ENCODE measurements at regions not wholly inside any gene's neighbourhood (a gene's known extent, or its start where the extent isn't known, plus 50 kb on each side); places are given as distances from the start of the nearest gene placed in this dataset.
A peak's percentile ranks its signal among the peaks of the same experiment; 100 is the strongest.
"Not testable (repeated sequence)": the region's sequence is repeated elsewhere in the genome, so short reads cannot be mapped to it uniquely, and the experiment has no call there.

- in situ Hi-C loops (cut with HindIII; ENCODE audit: low pct_ligation_motif_present, low pct_unique_long_range_greater_than_20kb, low sequenced_read_pairs); DNase-seq: not testable (repeated sequence)
These were observed 450.5 kb upstream of the ZEB2 start for GRCh38 chr2:144970410-144970809.

- in situ Hi-C loops (cut with HindIII; ENCODE audit: low pct_ligation_motif_present, low pct_unique_long_range_greater_than_20kb, low sequenced_read_pairs); DNase-seq: not testable (repeated sequence)
These were observed 449.6 kb upstream of the ZEB2 start for GRCh38 chr2:144969564-144969963.

- DNase-seq = no peak
- in situ Hi-C loops (cut with HindIII; ENCODE audit: low pct_ligation_motif_present, low pct_unique_long_range_greater_than_20kb, low sequenced_read_pairs) = no loop called here
These were observed 448.0 kb upstream of the ZEB2 start for GRCh38 chr2:144967961-144968360.

- DNase-seq = no peak
- in situ Hi-C loops (cut with HindIII; ENCODE audit: low pct_ligation_motif_present, low pct_unique_long_range_greater_than_20kb, low sequenced_read_pairs) = no loop called here
These were observed 445.3 kb upstream of the ZEB2 start for GRCh38 chr2:144965172-144965571.

- no peak for DNase-seq
- in situ Hi-C loops (cut with HindIII; ENCODE audit: low pct_ligation_motif_present, low pct_unique_long_range_greater_than_20kb, low sequenced_read_pairs) = no loop called here
These were observed 443.1 kb upstream of the ZEB2 start for GRCh38 chr2:144963031-144963430.

GRCh38 chr2:144959416-144959815 lies 439.5 kb upstream of the ZEB2 start:
- in situ Hi-C loops (cut with HindIII; ENCODE audit: low pct_ligation_motif_present, low pct_unique_long_range_greater_than_20kb, low sequenced_read_pairs) = no loop called here
- DNase-seq = no peak

GRCh38 chr2:144950899-144951560 lies 431.1 kb upstream of the ZEB2 start:
- in situ Hi-C loops (cut with HindIII; ENCODE audit: low pct_ligation_motif_present, low pct_unique_long_range_greater_than_20kb, low sequenced_read_pairs) = no loop called here
- no peak for DNase-seq

GRCh38 chr2:144948205-144948855 lies 428.4 kb upstream of the ZEB2 start:
- in situ Hi-C loops (cut with HindIII; ENCODE audit: low pct_ligation_motif_present, low pct_unique_long_range_greater_than_20kb, low sequenced_read_pairs) = no loop called here
- no peak for DNase-seq

GRCh38 chr2:144947709-144948037 lies 427.8 kb upstream of the ZEB2 start:
- DNase-seq = no peak
- in situ Hi-C loops (cut with HindIII; ENCODE audit: low pct_ligation_motif_present, low pct_unique_long_range_greater_than_20kb, low sequenced_read_pairs) = no loop called here

- DNase-seq = no peak
- in situ Hi-C loops (cut with HindIII; ENCODE audit: low pct_ligation_motif_present, low pct_unique_long_range_greater_than_20kb, low sequenced_read_pairs) = no loop called here
These were observed 426.3 kb upstream of the ZEB2 start for GRCh38 chr2:144946263-144946662.

- in situ Hi-C loops (cut with HindIII; ENCODE audit: low pct_ligation_motif_present, low pct_unique_long_range_greater_than_20kb, low sequenced_read_pairs) = no loop called here
- no peak for DNase-seq
These were observed 424.8 kb upstream of the ZEB2 start for GRCh38 chr2:144944546-144945220.

GRCh38 chr2:144943986-144944385 lies 424.1 kb upstream of the ZEB2 start:
- in situ Hi-C loops (cut with HindIII; ENCODE audit: low pct_ligation_motif_present, low pct_unique_long_range_greater_than_20kb, low sequenced_read_pairs) = no loop called here
- no peak for DNase-seq

- no peak for DNase-seq
- in situ Hi-C loops (cut with HindIII; ENCODE audit: low pct_ligation_motif_present, low pct_unique_long_range_greater_than_20kb, low sequenced_read_pairs) = no loop called here
These were observed 423.5 kb upstream of the ZEB2 start for GRCh38 chr2:144943293-144943941.

- peak; percentile 25 for DNase-seq
- in situ Hi-C loops (cut with HindIII; ENCODE audit: low pct_ligation_motif_present, low pct_unique_long_range_greater_than_20kb, low sequenced_read_pairs) = no loop called here
These were observed 422.8 kb upstream of the ZEB2 start for GRCh38 chr2:144942516-144943256.

- in situ Hi-C loops (cut with HindIII; ENCODE audit: low pct_ligation_motif_present, low pct_unique_long_range_greater_than_20kb, low sequenced_read_pairs) = no loop called here
- no peak for DNase-seq
These were observed 422.0 kb upstream of the ZEB2 start for GRCh38 chr2:144941743-144942488.

GRCh38 chr2:144939590-144939989 lies 419.7 kb upstream of the ZEB2 start:
- in situ Hi-C loops (cut with HindIII; ENCODE audit: low pct_ligation_motif_present, low pct_unique_long_range_greater_than_20kb, low sequenced_read_pairs) = no loop called here
- no peak for DNase-seq

GRCh38 chr2:144937910-144938709 lies 418.2 kb upstream of the ZEB2 start:
- in situ Hi-C loops (cut with HindIII; ENCODE audit: low pct_ligation_motif_present, low pct_unique_long_range_greater_than_20kb, low sequenced_read_pairs) = no loop called here
- DNase-seq = peak; percentile 70
